Kidney epithelial cell (primary cell): ENCODE measurements at regions not wholly inside any gene's neighbourhood (a gene's known extent, or its start where the extent isn't known, plus 50 kb on each side); places are given as distances from the start of the nearest gene placed in this dataset.

ENCODE experiments used
- DNase-seq: peaks from one replicate; pipeline ENCODE4 v3.0.0-alpha.2; 2010; ENCODE audit warnings: low read depth
- H3K27me3 ChIP-seq: 2 replicates; pipeline ENCODE4 v1.6.0; 2011; ENCODE audit warnings: low read length; ENCODE audit not compliant: control insufficient read depth, insufficient read depth
- H3K36me3 ChIP-seq: 2 replicates; pipeline ENCODE4 v1.5.1; 2011; ENCODE audit warnings: low read length; ENCODE audit not compliant: control insufficient read depth, insufficient read depth
- H3K4me3 ChIP-seq: 2 replicates; pipeline ENCODE4 v1.5.1; 2011; ENCODE audit warnings: low read depth, mild to moderate bottlenecking, control low read depth, low read length
- TF ChIP-seq, protein P1 (sequence below): IDR thresholded peaks from 2 replicates; pipeline ENCODE4 v1.5.1; 2011; ENCODE audit warnings: mild to moderate bottlenecking, moderate library complexity, low read length, control low read depth, inconsistent platforms; ENCODE audit not compliant: insufficient read depth, poor library complexity, severe bottlenecking

DNA sequence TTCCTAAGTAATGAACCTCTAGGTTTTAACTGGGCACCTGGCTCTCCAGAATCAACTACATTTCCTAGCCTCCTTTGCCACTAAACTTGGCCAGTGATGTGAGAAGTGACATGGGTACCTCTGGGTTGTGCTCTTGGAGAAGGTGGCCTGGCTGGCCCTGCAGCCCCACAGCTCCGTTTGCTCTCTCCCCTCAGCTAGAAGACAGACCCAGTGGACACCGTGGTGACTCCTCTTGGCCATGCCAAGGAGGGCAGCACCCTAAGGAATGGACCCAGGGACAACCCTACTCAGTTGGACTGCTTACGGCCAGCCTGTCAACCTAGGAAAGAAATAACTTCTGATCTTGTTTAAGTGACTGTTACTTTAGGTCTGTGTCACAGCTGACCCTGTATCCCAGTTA is 151.4 kb downstream of the TMEM132E start:
- DNase-seq, result no peak
- H3K36me3 ChIP-seq, result no peaks in the 10 kb centered on the region
- no peaks in the 10 kb centered on the region for H3K27me3 ChIP-seq
- no peak overlapping the region for H3K4me3 ChIP-seq
- TF ChIP-seq, protein P1, sequence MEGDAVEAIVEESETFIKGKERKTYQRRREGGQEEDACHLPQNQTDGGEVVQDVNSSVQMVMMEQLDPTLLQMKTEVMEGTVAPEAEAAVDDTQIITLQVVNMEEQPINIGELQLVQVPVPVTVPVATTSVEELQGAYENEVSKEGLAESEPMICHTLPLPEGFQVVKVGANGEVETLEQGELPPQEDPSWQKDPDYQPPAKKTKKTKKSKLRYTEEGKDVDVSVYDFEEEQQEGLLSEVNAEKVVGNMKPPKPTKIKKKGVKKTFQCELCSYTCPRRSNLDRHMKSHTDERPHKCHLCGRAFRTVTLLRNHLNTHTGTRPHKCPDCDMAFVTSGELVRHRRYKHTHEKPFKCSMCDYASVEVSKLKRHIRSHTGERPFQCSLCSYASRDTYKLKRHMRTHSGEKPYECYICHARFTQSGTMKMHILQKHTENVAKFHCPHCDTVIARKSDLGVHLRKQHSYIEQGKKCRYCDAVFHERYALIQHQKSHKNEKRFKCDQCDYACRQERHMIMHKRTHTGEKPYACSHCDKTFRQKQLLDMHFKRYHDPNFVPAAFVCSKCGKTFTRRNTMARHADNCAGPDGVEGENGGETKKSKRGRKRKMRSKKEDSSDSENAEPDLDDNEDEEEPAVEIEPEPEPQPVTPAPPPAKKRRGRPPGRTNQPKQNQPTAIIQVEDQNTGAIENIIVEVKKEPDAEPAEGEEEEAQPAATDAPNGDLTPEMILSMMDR, result no peak

DNA sequence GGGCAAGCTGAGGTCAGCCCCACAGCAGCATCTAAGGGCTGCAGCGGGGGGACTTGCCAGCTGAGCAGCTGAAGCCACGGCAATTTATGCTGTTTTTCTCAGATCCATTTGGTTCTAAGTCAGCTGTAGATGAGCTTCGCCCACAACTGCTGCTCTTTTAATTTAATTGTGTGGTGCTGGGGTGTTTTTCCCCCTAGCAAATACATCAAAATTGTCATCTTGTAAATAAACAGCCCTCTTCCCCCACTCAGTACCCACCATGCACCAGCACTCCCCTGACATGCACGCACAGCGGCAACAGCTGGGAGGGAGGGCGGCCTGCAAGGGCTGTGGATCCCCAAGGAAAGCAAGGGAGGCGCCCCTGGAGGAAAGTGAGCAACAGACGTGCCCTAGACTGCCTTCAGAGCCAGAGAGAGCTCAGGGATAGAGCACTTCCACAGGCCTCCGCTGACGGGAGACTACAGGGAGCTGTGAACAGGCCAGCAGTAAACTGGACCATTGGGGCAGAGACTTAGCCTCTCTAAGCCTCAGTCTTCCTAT is 149.5 kb downstream of the TMEM132E start:
- no peak for DNase-seq
- Histone ChIP-seq H3K4me3 (no peak overlapping the region), H3K27me3 (no peaks in the 10 kb centered on the region), H3K36me3 (no peaks in the 10 kb centered on the region)
- TF ChIP-seq, protein P1, result no peak

DNA sequence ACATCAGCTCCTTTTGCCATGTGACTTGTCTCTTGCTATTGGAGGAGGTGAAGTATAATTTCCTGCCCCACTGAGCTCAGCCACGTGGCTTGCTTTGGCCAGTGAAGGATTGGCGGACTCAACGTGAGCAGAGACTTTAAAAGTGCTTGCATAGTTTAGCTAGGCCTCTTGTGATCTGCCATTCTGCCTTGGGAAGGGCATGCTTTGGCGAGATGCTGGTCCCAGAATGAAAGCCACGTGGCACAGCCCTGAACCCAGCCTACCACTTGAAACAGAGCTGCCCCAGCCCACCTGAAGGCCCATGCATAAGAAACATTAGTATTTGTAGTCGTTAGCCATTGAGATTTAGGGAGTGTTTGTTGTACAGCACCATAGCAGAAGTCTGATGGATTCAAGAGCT is 148.2 kb downstream of the TMEM132E start:
- DNase-seq, result no peak
- TF ChIP-seq, protein P1, result no peak
- no peaks in the 10 kb centered on the region for H3K36me3 ChIP-seq
- no peaks in the 10 kb centered on the region for H3K27me3 ChIP-seq
- H3K4me3 ChIP-seq, result no peak overlapping the region

DNA sequence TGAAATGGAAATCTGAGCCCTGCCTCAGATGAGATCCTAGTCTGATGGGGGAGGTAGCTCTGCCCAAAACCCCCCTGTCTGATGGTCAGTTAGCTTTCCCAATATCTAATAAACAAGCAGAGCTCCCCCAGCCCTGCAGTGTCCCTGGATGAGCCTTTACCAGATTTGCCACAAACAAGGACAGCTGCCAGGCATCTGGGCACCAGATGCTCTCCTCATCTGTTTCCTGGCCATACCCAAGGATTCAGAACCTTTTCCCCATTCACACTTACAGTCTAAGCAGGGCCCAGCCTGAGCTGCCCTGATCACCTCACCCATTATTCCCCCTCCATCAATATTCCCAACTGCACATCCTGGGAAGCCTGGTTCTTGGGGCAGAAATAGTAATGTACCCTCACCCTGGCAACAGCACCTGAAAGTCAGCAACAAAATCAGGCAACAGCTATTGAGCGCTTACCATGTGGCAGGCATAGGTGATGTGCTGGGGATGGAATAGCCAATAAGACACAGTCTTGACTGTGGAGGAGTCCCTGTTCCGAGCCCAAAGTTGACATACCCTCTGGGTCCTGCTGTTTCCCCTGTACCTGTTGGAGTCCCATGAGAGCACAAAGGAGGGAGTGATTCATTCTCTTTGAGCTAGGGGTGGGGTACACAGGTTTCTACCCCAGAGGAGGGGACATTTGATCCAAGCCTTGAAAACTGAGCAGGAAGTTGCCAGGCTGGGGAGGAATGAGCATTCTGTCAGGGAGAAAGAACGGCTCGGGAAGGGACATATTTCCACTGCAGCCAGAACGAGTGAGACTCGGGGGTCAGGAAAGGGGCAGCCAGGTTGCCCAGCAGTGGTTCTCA is 147.4 kb downstream of the TMEM132E start:
- H3K27me3 ChIP-seq, result no peaks in the 10 kb centered on the region
- no peak for DNase-seq
- no peaks in the 10 kb centered on the region for H3K36me3 ChIP-seq
- TF ChIP-seq, protein P1, result no peak
- no peak overlapping the region for H3K4me3 ChIP-seq

DNA sequence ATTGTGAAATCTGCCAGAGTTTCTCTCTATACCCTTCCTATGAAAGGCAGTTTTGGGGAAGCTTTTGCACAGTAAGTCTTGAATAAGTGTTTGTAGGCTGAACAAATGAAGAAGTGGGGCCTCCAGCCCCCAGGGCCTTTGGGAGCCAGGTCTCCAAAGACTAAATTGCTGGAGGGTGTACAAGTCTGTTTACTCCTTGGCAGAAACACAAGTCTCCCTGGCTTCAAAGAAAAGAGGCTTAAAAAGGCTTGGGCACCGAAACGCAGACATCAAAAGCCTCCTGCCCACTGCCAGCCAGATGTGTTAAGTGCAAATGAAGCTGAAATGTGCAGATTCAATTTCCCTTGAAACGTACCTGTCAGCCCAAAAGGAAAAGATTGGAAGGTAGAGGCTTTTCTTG is 146.3 kb downstream of the TMEM132E start:
- Histone ChIP-seq H3K27me3 (no peaks in the 10 kb centered on the region), H3K4me3 (no peak overlapping the region), H3K36me3 (no peaks in the 10 kb centered on the region)
- TF ChIP-seq, protein P1, result no peak
- DNase-seq, result no peak
